A549 (cell line): ENCODE measurements at regions not wholly inside any gene's neighbourhood (a gene's known extent, or its start where the extent isn't known, plus 50 kb on each side); places are given as distances from the start of the nearest gene placed in this dataset.

Source experiments
- ATAC-seq, 2 experiments: fragments of 200-7000 bp in 1 of 2; fragments of >200 bp in 1 of 2; cut with Nextera tagmentation in 1 of 2; cut with Tn5 transposase in 1 of 2; 3 replicates each; pipeline versions ENCODE4 v1.8.0 to v1.9.1; 2018 to 2020; ENCODE audit warnings: mild to moderate bottlenecking in 1 of 2, moderate library complexity in 1 of 2
- CTCF ChIA-PET: fragments of 300-600 bp; sonication (Branson Sonifier 250); formaldehyde crosslinking; extraction: SDS; loops from one replicate; lab custom pipeline; 2021; ENCODE audit warnings: antibody characterized with exemption, inconsistent platforms; lab: Yijun Ruan, JAX
- POLR2A ChIA-PET: fragments of 350-600 bp; formaldehyde crosslinking; extraction: SDS; loops from one replicate; lab custom pipeline; 2021; ENCODE audit warnings: antibody characterized with exemption, inconsistent platforms; lab: Yijun Ruan, JAX
- DNase-seq, 2 experiments: peaks; one replicate each; pipeline versions ENCODE4 v3.0.0 to v3.0.0-alpha.2; 2011 to 2016; ENCODE audit warnings: low read depth in 1 of 2, low spot score in 1 of 2
- FAIRE-seq: peaks from 2 replicates; lab custom pipeline; 2011; peaks lifted over from hg19 to GRCh38; lab: Jason Lieb, UNC
- H3K27ac ChIP-seq, 2 experiments: fragments of >200 bp; sonication (Bioruptor Twin); formaldehyde crosslinking; 3 replicates each; pipeline ENCODE4 v1.5.1; 2016 to 2017
- H3K4me1 ChIP-seq: fragments of >200 bp; sonication (Bioruptor Twin); formaldehyde crosslinking; 3 replicates; pipeline ENCODE4 v1.6.1; 2016
- H3K4me2 ChIP-seq: fragments of >200 bp; sonication (Bioruptor Twin); formaldehyde crosslinking; 3 replicates; pipeline ENCODE4 v1.6.1; 2016
- H3K4me3 ChIP-seq: fragments of >200 bp; sonication (Bioruptor Twin); formaldehyde crosslinking; 3 replicates; pipeline ENCODE4 v1.5.1; 2016
- H3K9me3 ChIP-seq: fragments of >200 bp; sonication (Bioruptor Twin); formaldehyde crosslinking; 3 replicates; pipeline ENCODE4 v1.6.1; 2016
- ATOH8 ChIP-seq: fragments of 250-450 bp; sonication (Bioruptor Pico); IDR thresholded peaks from 2 replicates; pipeline ENCODE4 v1.5.0; 2020; ENCODE audit warnings: low read depth, mild to moderate bottlenecking, moderate library complexity
- BHLHE40 ChIP-seq: IDR thresholded peaks from 2 replicates; pipeline ENCODE4 v1.6.1; 2012; ENCODE audit warnings: low read depth, low read length, inconsistent platforms
- CBX8 ChIP-seq: fragments of 200-600 bp; sonication (generic); IDR thresholded peaks from 2 replicates; pipeline ENCODE4 v1.6.1; 2016
- CEBPB ChIP-seq, 2 experiments: fragments of >200 bp in 1 of 2; sonication (Bioruptor Twin) in 1 of 2; formaldehyde crosslinking in 1 of 2; IDR thresholded peaks; 2 replicates each; pipeline ENCODE4 v1.6.1; 2012 to 2016
- CHD2 ChIP-seq: fragments of 150-350 bp; IDR thresholded peaks from 2 replicates; pipeline ENCODE4 v1.6.1; 2014; ENCODE audit warnings: low read length; ENCODE audit not compliant: partially characterized antibody
- CTCF ChIP-seq: fragments of >200 bp; sonication (Bioruptor Twin); formaldehyde crosslinking; IDR thresholded peaks from 3 replicates; pipeline ENCODE4 v1.5.1; 2016
- E2F6 ChIP-seq: IDR thresholded peaks from 2 replicates; pipeline ENCODE4 v1.6.1; 2012; ENCODE audit warnings: low read depth, borderline replicate concordance
- ELK1 ChIP-seq: fragments of 150-350 bp; IDR thresholded peaks from 2 replicates; pipeline ENCODE4 v1.6.1; 2014; ENCODE audit warnings: low read depth, mild to moderate bottlenecking, low read length
- FOSL2 ChIP-seq, 2 experiments: fragments of 450-650 bp in 1 of 2; fragments of >200 bp in 1 of 2; sonication (Bioruptor Twin) in 1 of 2; formaldehyde crosslinking; IDR thresholded peaks; 2 replicates each; pipeline versions ENCODE4 v1.5.0 to v1.6.1; 2016 to 2020; ENCODE audit warnings: mild to moderate bottlenecking in 1 of 2, moderate library complexity in 1 of 2
- HES2 ChIP-seq: fragments of >200 bp; sonication (Bioruptor Twin); formaldehyde crosslinking; IDR thresholded peaks from 2 replicates; pipeline ENCODE4 v1.6.1; 2016
- HEYL ChIP-seq: fragments of 250-450 bp; sonication (Bioruptor Pico); IDR thresholded peaks from 2 replicates; pipeline ENCODE4 v1.8.0; 2021; ENCODE audit warnings: mild to moderate bottlenecking, moderate library complexity
- HOXA7 ChIP-seq: fragments of 250-450 bp; sonication (Bioruptor Pico); IDR thresholded peaks from 2 replicates; pipeline ENCODE4 v1.5.0; 2020; ENCODE audit warnings: mild to moderate bottlenecking, moderate library complexity
- KDM1A ChIP-seq: fragments of 200-600 bp; sonication (generic); IDR thresholded peaks from 2 replicates; pipeline ENCODE4 v1.6.1; 2016; ENCODE audit warnings: low read depth, mild to moderate bottlenecking
- KDM5A ChIP-seq: fragments of 200-600 bp; sonication (generic); IDR thresholded peaks from 2 replicates; pipeline ENCODE4 v1.6.1; 2016; ENCODE audit warnings: antibody characterized with exemption, mild to moderate bottlenecking
- NR3C1 ChIP-seq: fragments of >200 bp; sonication (Bioruptor Twin); formaldehyde crosslinking; IDR thresholded peaks from 3 replicates; pipeline ENCODE4 v1.6.1; 2017
- PBX3 ChIP-seq: IDR thresholded peaks from 2 replicates; pipeline ENCODE4 v1.6.1; 2012
- POLR2A ChIP-seq: IDR thresholded peaks from 2 replicates; pipeline ENCODE4 v1.6.1; 2012; ENCODE audit warnings: mild to moderate bottlenecking, low read length
- POLR2AphosphoS2 ChIP-seq: conservative IDR thresholded peaks from 2 replicates; pipeline ENCODE4 v1.6.1; 2012; ENCODE audit warnings: low read length, improper control_type of control experiment, inconsistent platforms
- RFX5 ChIP-seq: fragments of 450-650 bp; IDR thresholded peaks from 2 replicates; pipeline ENCODE4 v1.7.1; 2014; ENCODE audit warnings: antibody characterized with exemption, mild to moderate bottlenecking, moderate library complexity
- TFCP2L1 ChIP-seq: fragments of 250-450 bp; sonication (Bioruptor Pico); IDR thresholded peaks from 2 replicates; pipeline ENCODE4 v1.5.0; 2021; ENCODE audit warnings: mild to moderate bottlenecking
- USF2 ChIP-seq: fragments of 450-650 bp; IDR thresholded peaks from 2 replicates; pipeline ENCODE4 v1.6.1; 2014; ENCODE audit warnings: antibody characterized with exemption
- ZC3H11A ChIP-seq: fragments of 450-650 bp; IDR thresholded peaks from 2 replicates; pipeline ENCODE4 v1.6.1; 2014; ENCODE audit warnings: antibody characterized with exemption, mild to moderate bottlenecking
- ZFP36 ChIP-seq: fragments of 450-650 bp; IDR thresholded peaks from 2 replicates; pipeline ENCODE4 v1.6.1; 2014; ENCODE audit warnings: borderline replicate concordance; ENCODE audit not compliant: partially characterized antibody
- ZNF302 ChIP-seq: fragments of 250-450 bp; sonication (Bioruptor Pico); IDR thresholded peaks from 2 replicates; pipeline ENCODE4 v1.9.0; 2021; ENCODE audit warnings: inconsistent platforms, mild to moderate bottlenecking, moderate library complexity
- WGBS: methylation state at CpG from one replicate; pipeline ENCODE4 v1.1.6; 2017; ENCODE audit errors: missing lambda C conversion rate; 5-methylcytosine and 5-hydroxymethylcytosine counted together

- FAIRE-seq (no peak), DNase-seq (no peak), ATAC-seq (no peak)
- H3K9me3 ChIP-seq: no peaks in the 10 kb centered on the region
- no peaks in the 10 kb centered on the region for H3K4me1 ChIP-seq
- H3K27ac ChIP-seq: no peak overlapping the region
- POLR2A ChIA-PET: no interaction called here
- TF ChIP-seq E2F6: no peak
- TF ChIP-seq RFX5: no peak
- TF ChIP-seq CBX8: no peak
- TF ChIP-seq KDM1A: no peak
- no peak for TF ChIP-seq KDM5A
- no peak for TF ChIP-seq NR3C1
- TF ChIP-seq CHD2: no peak
- TF ChIP-seq TFCP2L1 (CRISPR knock-in tag): no peak
- TF ChIP-seq PBX3: no peak
- TF ChIP-seq ATOH8 (CRISPR knock-in tag): no peak
- no peak for TF ChIP-seq ZNF302 (CRISPR knock-in tag)
- CTCF ChIA-PET: no interaction called here
- 16% methylated on average over 1 of the region's 1 CpG for WGBS
- no peak overlapping the region for H3K4me2 ChIP-seq
- H3K4me3 ChIP-seq: no peak overlapping the region
These were observed 201.6 kb upstream of the MEOX2 start for GRCh38 chr7:15888090-15888489.

GRCh38 chr7:15886626-15887025 is 200.1 kb upstream of the MEOX2 start:
- WGBS: 32% methylated on average over 1 of the region's 1 CpG
- FAIRE-seq (no peak), DNase-seq (no peak), ATAC-seq (no peak)
- Histone ChIP-seq H3K4me3 (no peak overlapping the region), H3K27ac (no peak overlapping the region), H3K4me2 (no peak overlapping the region), H3K4me1 (no peaks in the 10 kb centered on the region), H3K9me3 (no peaks in the 10 kb centered on the region)
- ChIA-PET POLR2A (no interaction called here), CTCF (no interaction called here)
- TF ChIP-seq HEYL (CRISPR knock-in tag): no peak
- no peak for TF ChIP-seq ELK1
- TF ChIP-seq HOXA7 (CRISPR knock-in tag): no peak
- no peak for TF ChIP-seq BHLHE40
- TF ChIP-seq ZC3H11A: no peak
- no peak for TF ChIP-seq KDM1A
- no peak for TF ChIP-seq FOSL2 (IDR thresholded peaks at IDR 0.05)
- TF ChIP-seq FOSL2 (CRISPR knock-in tag; IDR thresholded peaks at IDR 0.05): no peak
- no peak for TF ChIP-seq USF2
- TF ChIP-seq POLR2AphosphoS2: no peak
- no peak for TF ChIP-seq CTCF
- TF ChIP-seq TFCP2L1 (CRISPR knock-in tag): no peak
- no peak for TF ChIP-seq ZFP36
- no peak for TF ChIP-seq POLR2A
- no peak for TF ChIP-seq CEBPB (IDR thresholded peaks at IDR 0.05)
- no peak for TF ChIP-seq HES2
